NCI-H446 (cell line): ENCODE measurements at regions not wholly inside any gene's neighbourhood (a gene's known extent, or its start where the extent isn't known, plus 50 kb on each side); places are given as distances from the start of the nearest gene placed in this dataset.

Source experiments
- DNase-seq, 2 experiments: peaks; one replicate each; lab custom pipeline; 2025; lab: John Stamatoyannopoulos, UW

DNA sequence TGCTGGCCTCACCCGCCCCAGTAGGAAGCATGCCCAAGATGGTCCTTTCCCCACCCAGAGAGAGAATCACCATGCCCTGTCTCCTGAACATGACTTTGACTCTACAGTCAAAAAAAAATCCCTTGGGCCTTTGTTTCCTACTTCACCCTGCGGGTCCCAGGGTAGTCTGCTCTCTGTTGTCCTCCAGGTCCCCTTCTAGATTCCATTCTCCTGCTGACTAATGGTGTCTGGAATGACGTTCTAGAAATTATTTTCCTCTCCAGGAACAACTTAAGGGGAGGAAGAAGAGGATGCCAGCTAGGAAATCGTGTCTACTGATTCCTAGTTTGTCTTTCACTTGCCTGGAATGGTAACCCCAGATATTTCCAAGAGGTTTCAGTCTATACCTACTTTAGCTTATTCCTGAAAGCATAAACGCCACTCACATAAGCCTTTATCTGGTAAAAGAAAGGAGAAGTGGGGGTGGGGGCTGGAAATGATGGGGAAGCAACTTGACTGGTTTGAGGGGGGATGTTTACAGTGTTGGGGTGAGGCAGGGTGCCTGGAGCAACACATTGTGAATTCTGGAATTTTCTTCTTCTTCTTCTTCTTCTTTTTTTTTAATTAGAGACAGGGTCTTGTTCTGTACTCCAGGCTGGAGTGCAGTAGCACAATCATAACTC, 93.9 kb downstream of the SNX18 start:
- DNase-seq: no peak

DNA sequence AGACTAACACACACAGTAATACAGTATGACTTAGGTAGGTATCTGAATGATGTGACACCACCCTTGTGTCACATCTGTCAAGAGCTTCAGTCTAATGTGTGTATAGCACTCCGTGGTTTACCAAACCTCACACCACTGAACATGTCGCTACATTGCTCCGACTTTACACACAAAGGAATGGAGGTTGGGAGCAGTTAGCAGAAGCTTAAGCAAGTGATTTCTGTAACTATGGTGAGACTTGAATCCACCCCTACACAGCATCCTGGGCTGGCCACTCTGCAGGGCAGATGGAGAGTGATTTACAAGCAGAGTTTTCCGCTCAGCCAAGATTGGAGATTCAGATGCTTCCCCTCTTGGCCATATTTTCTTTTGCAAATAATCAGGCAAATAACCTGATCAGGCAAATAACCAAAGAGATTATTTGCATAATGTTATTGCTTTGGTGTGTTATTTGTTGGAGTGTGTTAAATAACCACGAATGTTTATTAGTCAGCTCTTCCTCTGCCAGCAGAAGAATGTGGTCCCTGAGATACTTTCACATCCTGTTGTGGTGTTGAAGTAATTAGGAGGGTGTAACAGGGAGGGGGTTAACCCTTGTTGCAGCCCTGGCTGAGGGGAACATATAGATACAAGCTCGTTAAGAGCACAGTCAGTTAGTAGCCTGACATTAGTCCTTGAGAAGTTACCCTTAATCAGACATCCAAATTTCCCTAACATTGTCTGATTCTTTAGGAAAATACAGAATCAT, 92.8 kb downstream of the SNX18 start:
- DNase-seq: no peak

DNA sequence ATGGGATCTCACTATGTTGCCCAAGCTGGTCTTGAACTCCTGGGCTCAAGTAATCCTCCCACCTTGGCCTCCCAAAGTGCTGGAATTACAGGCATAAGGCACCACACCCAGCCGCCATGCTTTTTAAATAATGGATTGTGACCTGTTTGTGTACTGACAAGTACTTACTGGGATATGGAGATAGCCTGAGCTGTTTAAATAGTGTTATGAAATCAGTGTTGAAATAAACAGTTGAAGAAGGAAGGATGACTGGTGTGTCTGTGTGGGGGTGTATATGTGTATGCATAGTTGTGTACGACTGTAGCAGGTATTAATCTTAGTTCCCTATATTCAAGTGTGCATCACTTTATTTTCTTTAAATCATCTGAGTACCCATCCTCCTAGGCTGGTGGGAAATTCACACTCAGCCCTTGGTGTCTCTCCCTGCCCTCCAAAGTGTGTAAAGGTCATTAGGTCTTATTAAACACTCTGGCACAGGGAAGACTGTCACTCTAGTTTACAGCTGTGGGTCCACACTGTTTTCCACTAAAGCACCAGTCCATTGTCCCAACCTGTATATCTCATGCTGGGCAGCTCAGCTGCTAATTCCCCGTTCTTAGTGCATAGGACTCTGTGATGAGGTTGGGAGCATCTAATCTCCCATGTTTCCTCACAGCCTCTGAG, 91.0 kb downstream of the SNX18 start:
- no peak for DNase-seq

DNA sequence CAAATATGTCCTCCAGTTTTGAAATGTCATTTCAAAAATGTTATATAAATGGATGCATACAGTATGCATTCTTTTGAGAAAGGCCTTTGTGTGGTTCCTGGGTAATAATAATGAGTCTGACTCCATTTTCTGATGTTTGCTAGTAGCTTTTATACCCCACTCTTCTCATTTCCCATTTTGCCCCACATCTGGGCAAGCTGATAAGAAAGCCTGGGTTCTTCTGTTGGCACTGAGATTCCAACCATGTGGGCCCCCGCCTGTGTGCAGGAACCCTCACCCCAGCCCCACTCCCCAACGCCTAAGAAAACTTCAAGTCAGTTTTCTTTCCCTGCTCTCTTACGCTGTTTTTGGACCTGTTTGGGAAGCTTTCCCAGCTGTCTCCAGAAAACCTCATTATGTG, 89.4 kb downstream of the SNX18 start:
- DNase-seq: no peak

DNA sequence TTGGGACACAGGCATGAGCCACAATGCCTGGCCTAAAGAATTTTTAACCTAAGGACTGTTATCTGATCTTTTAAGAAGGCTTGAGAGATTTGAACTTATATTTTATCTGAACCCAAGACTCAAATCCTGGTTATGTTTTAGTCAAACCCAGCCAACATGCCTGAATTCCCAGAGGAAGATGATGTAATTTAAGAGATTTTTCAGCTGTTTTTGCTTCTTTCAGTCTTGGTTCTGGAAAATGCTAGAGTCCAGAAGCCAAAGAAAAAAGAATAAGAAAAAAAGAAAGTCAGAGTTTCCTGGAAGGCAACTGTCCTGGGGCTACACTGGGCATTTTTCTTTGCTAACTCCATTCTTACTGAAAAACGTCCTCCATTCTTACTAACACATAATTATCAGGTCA, 85.8 kb downstream of the SNX18 start:
- no peak for DNase-seq

DNA sequence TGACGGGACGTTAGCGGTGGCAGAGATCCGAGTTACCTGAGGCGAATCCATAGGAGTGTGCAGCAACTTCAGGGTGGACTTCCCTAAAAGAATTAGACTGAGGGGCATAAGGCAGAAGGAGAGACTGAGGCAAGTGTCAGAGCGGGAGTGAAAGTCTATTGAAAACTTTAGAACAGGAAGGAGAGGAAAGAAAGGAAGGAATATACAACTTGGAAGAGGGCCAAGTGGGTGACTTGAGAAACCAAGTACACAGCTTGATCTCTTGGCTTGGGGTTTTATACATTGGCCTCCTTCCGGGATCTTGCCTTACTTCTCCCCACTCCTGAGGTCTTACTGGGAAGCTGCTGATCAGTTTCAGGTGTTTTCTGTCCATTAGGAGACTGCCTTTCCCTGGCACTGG, 84.9 kb downstream of the SNX18 start:
- DNase-seq: no peak

DNA sequence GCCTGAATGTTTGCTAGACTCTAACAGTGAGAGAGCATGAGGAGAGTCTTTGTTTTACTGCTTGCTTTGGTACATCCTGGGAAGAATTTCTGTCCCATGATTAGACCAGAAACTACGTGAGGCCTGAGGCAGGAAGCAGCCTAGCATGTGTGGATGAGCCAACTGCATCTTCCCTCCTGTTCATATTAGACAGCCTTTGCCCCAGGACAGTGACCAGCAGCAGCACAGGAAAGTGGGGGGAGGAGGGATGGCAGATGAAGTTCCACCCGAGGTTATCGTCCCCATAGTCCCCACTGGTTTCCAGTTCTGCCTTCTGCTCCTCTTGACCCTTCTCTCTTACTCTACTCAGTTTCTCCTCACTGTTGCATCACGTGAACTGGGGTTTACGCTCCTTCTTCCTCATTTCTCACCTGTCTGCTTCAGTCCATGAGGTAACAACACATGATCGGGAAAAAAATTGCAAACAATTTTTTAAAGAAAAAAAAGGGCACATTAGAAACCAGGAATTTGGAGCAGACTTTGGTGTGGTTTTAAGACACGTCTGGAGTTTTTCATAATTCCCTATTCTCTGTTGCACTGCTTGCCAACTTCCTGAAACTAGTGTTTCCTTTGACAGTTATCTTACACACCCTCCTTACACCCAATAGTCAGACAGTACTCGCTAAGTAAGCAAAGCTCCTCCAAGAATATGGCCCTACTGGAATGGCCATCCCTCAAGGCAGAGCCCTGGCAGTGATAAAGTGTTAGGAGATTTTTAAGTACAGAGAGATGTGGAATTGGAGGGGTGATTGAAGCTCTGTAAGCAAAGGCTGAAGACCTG, 84.1 kb downstream of the SNX18 start:
- no peak for DNase-seq
